Ishikawa (cell line): ENCODE measurements at regions not wholly inside any gene's neighbourhood (a gene's known extent, or its start where the extent isn't known, plus 50 kb on each side); places are given as distances from the start of the nearest gene placed in this dataset.

Source experiments
- EP300 ChIP-seq: IDR thresholded peaks from 2 replicates; pipeline ENCODE4 v1.6.1; 2012; ENCODE audit warnings: borderline replicate concordance
- FOXM1 ChIP-seq: IDR thresholded peaks from 2 replicates; pipeline ENCODE4 v1.6.1; 2012; ENCODE audit warnings: low read depth, borderline replicate concordance
- REST ChIP-seq: IDR thresholded peaks from 2 replicates; pipeline ENCODE4 v1.6.1; 2012; ENCODE audit warnings: low read depth, mild to moderate bottlenecking
- TAF1 ChIP-seq: IDR thresholded peaks from 2 replicates; pipeline ENCODE4 v1.6.1; 2012; ENCODE audit warnings: low read depth, mild to moderate bottlenecking

- TF ChIP-seq TAF1 (no peak), REST (no peak), FOXM1 (no peak), EP300 (no peak)
Measured at GRCh38 chr15:39506146-39506545, 74.7 kb upstream of the THBS1 start.
